ENCODE measurements at regions not wholly inside any gene's neighbourhood (a gene's known extent, or its start where the extent isn't known, plus 50 kb on each side); places are given as distances from the start of the nearest gene placed in this dataset.

- DNase-seq (ENCODE audit: low read depth, low spot score): no peak
- Histone ChIP-seq H3K4me3 (no peak overlapping the region), H3K9ac (ENCODE audit: insufficient read length) (no peak overlapping the region), H3K36me3 (ENCODE audit: insufficient read depth, low read length) (no peaks in the 10 kb centered on the region), H3K9me3 (ENCODE audit: low read depth, low read length) (no peaks in the 10 kb centered on the region), H3K27ac (no peak overlapping the region)
- TF ChIP-seq FOXP2 (optimal IDR thresholded peaks at IDR 0.05; ENCODE audit: control extremely low read depth, extremely low read length, insufficient read depth): no peak
- no peak for TF ChIP-seq POLR2AphosphoS5 (IDR thresholded peaks at IDR 0.05; ENCODE audit: borderline replicate concordance, low read depth, low read length)
- no peak for TF ChIP-seq EZH2 (IDR thresholded peaks at IDR 0.05)
Observed at GRCh38 chr3:83003917-83004316, 1242.5 kb upstream of the GBE1 start.

- Histone ChIP-seq H3K9me3 (ENCODE audit: low read depth, low read length) (no peaks in the 10 kb centered on the region), H3K4me3 (no peak overlapping the region), H3K9ac (ENCODE audit: insufficient read length) (no peak overlapping the region), H3K27ac (no peak overlapping the region), H3K36me3 (ENCODE audit: insufficient read depth, low read length) (no peaks in the 10 kb centered on the region)
- TF ChIP-seq EZH2 (IDR thresholded peaks at IDR 0.05): no peak
- DNase-seq (ENCODE audit: low read depth, low spot score): no peak
Observed at GRCh38 chr3:83002869-83003445, 1241.5 kb upstream of the GBE1 start.

GRCh38 chr3:82999777-83000176 is 1238.3 kb upstream of the GBE1 start:
- no peak for TF ChIP-seq POLR2AphosphoS5 (IDR thresholded peaks at IDR 0.05; ENCODE audit: borderline replicate concordance, low read depth, low read length)
- TF ChIP-seq FOXP2 (optimal IDR thresholded peaks at IDR 0.05; ENCODE audit: control extremely low read depth, extremely low read length, insufficient read depth): no peak
- no peak overlapping the region for H3K9ac ChIP-seq (ENCODE audit: insufficient read length)
- no peak overlapping the region for H3K27ac ChIP-seq

GRCh38 chr3:82978368-82978767 is 1216.9 kb upstream of the GBE1 start:
- TF ChIP-seq FOXP2 (optimal IDR thresholded peaks at IDR 0.05; ENCODE audit: control extremely low read depth, extremely low read length, insufficient read depth) (peak; percentile 82), EZH2 (IDR thresholded peaks at IDR 0.05) (no peak)
- peak overlapping the region; percentile 65 for H3K27ac ChIP-seq
- no peaks in the 10 kb centered on the region for H3K36me3 ChIP-seq (ENCODE audit: insufficient read depth, low read length)
- no peaks in the 10 kb centered on the region for H3K9me3 ChIP-seq (ENCODE audit: low read depth, low read length)
- peak; percentile 57 for DNase-seq (ENCODE audit: low read depth, low spot score)
- H3K4me3 ChIP-seq: peak overlapping the region; percentile 54
- H3K9ac ChIP-seq (ENCODE audit: insufficient read length): peak overlapping the region; percentile 26

More at GRCh38 chr3:82999777-83000176, 1238.3 kb upstream of the GBE1 start:
- Histone ChIP-seq H3K9me3 (ENCODE audit: low read depth, low read length) (no peaks in the 10 kb centered on the region), H3K4me3 (no peak overlapping the region), H3K36me3 (ENCODE audit: insufficient read depth, low read length) (no peaks in the 10 kb centered on the region)
- no peak for DNase-seq (ENCODE audit: low read depth, low spot score)

GRCh38 chr3:82977871-82978270 is 1216.4 kb upstream of the GBE1 start:
- no peaks in the 10 kb centered on the region for H3K36me3 ChIP-seq (ENCODE audit: insufficient read depth, low read length)
- peak overlapping the region; percentile 65 for H3K27ac ChIP-seq
- no peak for DNase-seq (ENCODE audit: low read depth, low spot score)
- peak overlapping the region; percentile 54 for H3K4me3 ChIP-seq
- H3K9ac ChIP-seq (ENCODE audit: insufficient read length): no peak overlapping the region
- H3K9me3 ChIP-seq (ENCODE audit: low read depth, low read length): no peaks in the 10 kb centered on the region
- TF ChIP-seq FOXP2 (optimal IDR thresholded peaks at IDR 0.05; ENCODE audit: control extremely low read depth, extremely low read length, insufficient read depth): no peak
- no peak for TF ChIP-seq EZH2 (IDR thresholded peaks at IDR 0.05)
- TF ChIP-seq POLR2AphosphoS5 (IDR thresholded peaks at IDR 0.05; ENCODE audit: borderline replicate concordance, low read depth, low read length): no peak

GRCh38 chr3:82973791-82974190 is 1212.3 kb upstream of the GBE1 start:
- no peaks in the 10 kb centered on the region for H3K36me3 ChIP-seq (ENCODE audit: insufficient read depth, low read length)
- H3K9me3 ChIP-seq (ENCODE audit: low read depth, low read length): no peaks in the 10 kb centered on the region
- DNase-seq (ENCODE audit: low read depth, low spot score): no peak
- no peak overlapping the region for H3K27ac ChIP-seq
- H3K9ac ChIP-seq (ENCODE audit: insufficient read length): no peak overlapping the region
- TF ChIP-seq POLR2AphosphoS5 (IDR thresholded peaks at IDR 0.05; ENCODE audit: borderline replicate concordance, low read depth, low read length) (no peak), FOXP2 (optimal IDR thresholded peaks at IDR 0.05; ENCODE audit: control extremely low read depth, extremely low read length, insufficient read depth) (no peak), EZH2 (IDR thresholded peaks at IDR 0.05) (no peak)
- no peak overlapping the region for H3K4me3 ChIP-seq

GRCh38 chr3:82960379-82960778 is 1198.9 kb upstream of the GBE1 start:
- Histone ChIP-seq H3K9me3 (ENCODE audit: low read depth, low read length) (no peaks in the 10 kb centered on the region), H3K27ac (no peak overlapping the region), H3K9ac (ENCODE audit: insufficient read length) (no peak overlapping the region), H3K4me3 (no peak overlapping the region), H3K36me3 (ENCODE audit: insufficient read depth, low read length) (no peaks in the 10 kb centered on the region)
- TF ChIP-seq EZH2 (IDR thresholded peaks at IDR 0.05) (no peak), FOXP2 (optimal IDR thresholded peaks at IDR 0.05; ENCODE audit: control extremely low read depth, extremely low read length, insufficient read depth) (no peak), POLR2AphosphoS5 (IDR thresholded peaks at IDR 0.05; ENCODE audit: borderline replicate concordance, low read depth, low read length) (no peak)
- no peak for DNase-seq (ENCODE audit: low read depth, low spot score)

- no peak overlapping the region for H3K27ac ChIP-seq
- TF ChIP-seq EZH2 (IDR thresholded peaks at IDR 0.05) (no peak), POLR2AphosphoS5 (IDR thresholded peaks at IDR 0.05; ENCODE audit: borderline replicate concordance, low read depth, low read length) (no peak), FOXP2 (optimal IDR thresholded peaks at IDR 0.05; ENCODE audit: control extremely low read depth, extremely low read length, insufficient read depth) (no peak)
- no peak for DNase-seq (ENCODE audit: low read depth, low spot score)
- no peaks in the 10 kb centered on the region for H3K36me3 ChIP-seq (ENCODE audit: insufficient read depth, low read length)
- no peak overlapping the region for H3K4me3 ChIP-seq
- no peaks in the 10 kb centered on the region for H3K9me3 ChIP-seq (ENCODE audit: low read depth, low read length)
- H3K9ac ChIP-seq (ENCODE audit: insufficient read length): no peak overlapping the region
Observed at GRCh38 chr3:82957696-82958095, 1196.3 kb upstream of the GBE1 start.

GRCh38 chr3:82957079-82957478 is 1195.6 kb upstream of the GBE1 start:
- no peaks in the 10 kb centered on the region for H3K36me3 ChIP-seq (ENCODE audit: insufficient read depth, low read length)
- DNase-seq (ENCODE audit: low read depth, low spot score): no peak
- H3K27ac ChIP-seq: no peak overlapping the region
- H3K4me3 ChIP-seq: no peak overlapping the region
- H3K9me3 ChIP-seq (ENCODE audit: low read depth, low read length): no peaks in the 10 kb centered on the region
- no peak overlapping the region for H3K9ac ChIP-seq (ENCODE audit: insufficient read length)
- TF ChIP-seq EZH2 (IDR thresholded peaks at IDR 0.05) (no peak), POLR2AphosphoS5 (IDR thresholded peaks at IDR 0.05; ENCODE audit: borderline replicate concordance, low read depth, low read length) (no peak), FOXP2 (optimal IDR thresholded peaks at IDR 0.05; ENCODE audit: control extremely low read depth, extremely low read length, insufficient read depth) (no peak)

Data from SK-N-MC (cell line).